Hematopoietic multipotent progenitor cell treated with erythropoietin and hydrocortisone succinate and interleukin-3 and kit ligand, for 8 days (in vitro differentiated cells): ENCODE measurements at regions not wholly inside any gene's neighbourhood (a gene's known extent, or its start where the extent isn't known, plus 50 kb on each side); places are given as distances from the start of the nearest gene placed in this dataset.
"Not testable (repeated sequence)": the region's sequence is repeated elsewhere in the genome, so short reads cannot be mapped to it uniquely, and the experiment has no call there.

Source experiments
- DNase-seq: peaks from one replicate; pipeline ENCODE4 v3.0.0-alpha.2; 2015

- no peak for DNase-seq
Observed at GRCh38 chrX:113287761-113288160, 447.1 kb upstream of the AMOT start.

GRCh38 chrX:113275804-113276203, 435.2 kb upstream of the AMOT start:
- DNase-seq, result no peak

- no peak for DNase-seq
Observed at GRCh38 chrX:113274791-113275190, 434.2 kb upstream of the AMOT start.

- DNase-seq, result no peak
Observed at GRCh38 chrX:113274345-113274744, 433.7 kb upstream of the AMOT start.

- DNase-seq, result no peak
Observed at GRCh38 chrX:113269203-113269602, 428.6 kb upstream of the AMOT start.

GRCh38 chrX:113260474-113260873, 419.8 kb upstream of the AMOT start:
- no peak for DNase-seq

- no peak for DNase-seq
Observed at GRCh38 chrX:113222305-113222704, 381.7 kb upstream of the AMOT start.

- DNase-seq, result no peak
Observed at GRCh38 chrX:113212052-113212451, 371.4 kb upstream of the AMOT start.

- DNase-seq, result no peak
Observed at GRCh38 chrX:113202601-113203000, 362.0 kb upstream of the AMOT start.

- no peak for DNase-seq
Observed at GRCh38 chrX:113195949-113196348, 355.3 kb upstream of the AMOT start.

GRCh38 chrX:113192418-113192817, 351.8 kb upstream of the AMOT start:
- no peak for DNase-seq

GRCh38 chrX:113157496-113157895, 316.9 kb upstream of the AMOT start:
- DNase-seq, result no peak

GRCh38 chrX:113154315-113154714, 313.7 kb upstream of the AMOT start:
- not testable (repeated sequence) for DNase-seq

GRCh38 chrX:113136836-113137235, 296.2 kb upstream of the AMOT start:
- no peak for DNase-seq

- DNase-seq, result no peak
Observed at GRCh38 chrX:113133316-113133715, 292.7 kb upstream of the AMOT start.

- no peak for DNase-seq
Observed at GRCh38 chrX:113124693-113125092, 284.1 kb upstream of the AMOT start.

- DNase-seq, result no peak
Observed at GRCh38 chrX:113075521-113075920, 234.9 kb upstream of the AMOT start.

- no peak for DNase-seq
Observed at GRCh38 chrX:113059714-113060113, 219.1 kb upstream of the AMOT start.

- no peak for DNase-seq
Observed at GRCh38 chrX:113058634-113059033, 218.0 kb upstream of the AMOT start.

- DNase-seq, result no peak
Observed at GRCh38 chrX:113048896-113049295, 208.3 kb upstream of the AMOT start.

GRCh38 chrX:113048480-113048879, 207.8 kb upstream of the AMOT start:
- no peak for DNase-seq

GRCh38 chrX:113033966-113034680, 193.5 kb upstream of the AMOT start:
- no peak for DNase-seq

- DNase-seq, result no peak
Observed at GRCh38 chrX:113019958-113020357, 179.3 kb upstream of the AMOT start.

GRCh38 chrX:113009837-113010236, 169.2 kb upstream of the AMOT start:
- no peak for DNase-seq

- DNase-seq, result no peak
Observed at GRCh38 chrX:113009029-113009428, 168.4 kb upstream of the AMOT start.
